GM21381 (cell line): ENCODE measurements at regions not wholly inside any gene's neighbourhood (a gene's known extent, or its start where the extent isn't known, plus 50 kb on each side); places are given as distances from the start of the nearest gene placed in this dataset.
"Not testable (repeated sequence)": the region's sequence is repeated elsewhere in the genome, so short reads cannot be mapped to it uniquely, and the experiment has no call there.

Experiments used
- ATAC-seq: cut with Tn5 transposase; IDR thresholded peaks from one replicate; pipeline ENCODE4 v1.9.1; 2021; ENCODE audit warnings: mild to moderate bottlenecking, moderate library complexity; ENCODE audit not compliant: unreplicated experiment

DNA sequence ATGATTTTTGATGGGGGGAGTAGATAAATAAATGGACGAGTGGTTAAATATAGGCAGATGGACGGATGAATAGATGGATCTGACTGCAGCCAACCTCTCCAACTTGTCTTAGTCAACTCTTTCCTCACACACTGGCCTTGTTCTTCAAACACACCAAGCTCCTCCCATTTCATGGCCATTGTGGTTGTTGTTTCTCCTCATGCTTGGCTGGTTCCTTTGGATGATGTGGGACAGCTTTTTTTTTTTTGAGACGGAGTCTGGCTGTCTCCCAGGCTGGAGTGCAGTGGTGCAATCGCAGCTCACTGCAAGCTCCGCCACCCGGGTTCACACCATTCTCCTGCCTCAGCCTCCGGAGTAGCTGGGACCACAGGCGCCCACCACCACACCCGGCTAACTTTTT, 155.2 kb downstream of the ZNF281 start:
- not testable (repeated sequence) for ATAC-seq

GRCh38 chr1:200253774-200254495, 155.9 kb downstream of the ZNF281 start:
- ATAC-seq = no peak

- ATAC-seq = no peak
Observed at GRCh38 chr1:200252531-200252930, 157.3 kb downstream of the ZNF281 start.

DNA sequence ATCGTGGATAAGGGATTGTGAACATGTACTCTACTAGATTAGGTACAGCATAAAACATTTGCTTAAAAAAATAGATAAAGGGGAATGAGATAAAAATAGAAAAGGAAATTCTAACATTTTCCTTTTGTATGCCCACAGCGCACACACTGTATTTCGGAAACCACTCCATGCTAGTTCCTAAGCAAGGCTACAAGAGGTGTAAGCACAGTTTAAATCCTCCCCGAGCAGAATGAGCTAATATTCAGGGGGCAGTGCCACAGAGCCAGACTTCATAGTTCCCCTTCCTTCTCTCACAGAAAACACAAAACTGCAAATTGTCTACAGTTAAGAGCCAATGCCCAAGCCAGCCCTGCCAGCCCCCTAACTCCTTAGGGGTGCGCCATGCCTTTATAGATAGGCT, 159.4 kb downstream of the ZNF281 start:
- no peak for ATAC-seq

DNA sequence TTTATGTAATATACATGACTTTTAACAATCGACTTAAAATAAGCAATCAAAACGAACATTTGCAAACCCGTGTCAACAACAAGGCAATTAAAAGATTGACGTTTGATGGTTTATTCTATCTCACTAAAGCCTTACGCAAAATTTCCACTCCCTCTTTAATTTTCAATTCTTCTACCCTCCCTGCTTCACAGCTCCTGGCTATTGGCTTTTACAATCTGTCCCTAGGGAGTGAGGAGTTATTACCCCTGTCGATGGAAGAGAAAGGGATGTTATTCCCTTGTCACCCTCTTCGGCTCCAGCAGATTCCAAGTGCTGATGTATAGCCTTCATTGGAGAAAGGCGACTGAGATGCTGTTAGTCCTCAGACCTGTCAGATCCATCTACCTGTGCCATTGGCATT, 161.3 kb downstream of the ZNF281 start:
- no peak for ATAC-seq

GRCh38 chr1:200247518-200247917, 162.3 kb downstream of the ZNF281 start:
- ATAC-seq = no peak

DNA sequence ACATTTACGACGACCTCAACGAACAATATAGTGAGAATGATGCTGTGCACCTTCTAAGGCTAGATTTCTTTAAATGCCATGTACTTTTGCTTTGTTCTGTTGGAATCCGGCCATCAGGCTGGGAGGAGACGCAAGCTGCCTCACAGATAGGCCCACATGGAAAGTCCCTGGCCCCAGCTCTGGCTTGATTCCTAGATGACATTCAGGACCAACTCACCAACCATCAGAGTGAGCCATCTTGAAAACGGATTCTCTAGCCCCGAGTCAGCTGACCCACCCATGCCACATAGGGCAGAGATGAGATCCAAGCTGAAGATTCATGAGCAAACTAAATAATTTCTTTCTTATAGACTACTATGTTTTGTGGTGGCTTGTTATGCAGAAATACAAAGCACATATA, 164.4 kb downstream of the ZNF281 start:
- no peak for ATAC-seq

DNA sequence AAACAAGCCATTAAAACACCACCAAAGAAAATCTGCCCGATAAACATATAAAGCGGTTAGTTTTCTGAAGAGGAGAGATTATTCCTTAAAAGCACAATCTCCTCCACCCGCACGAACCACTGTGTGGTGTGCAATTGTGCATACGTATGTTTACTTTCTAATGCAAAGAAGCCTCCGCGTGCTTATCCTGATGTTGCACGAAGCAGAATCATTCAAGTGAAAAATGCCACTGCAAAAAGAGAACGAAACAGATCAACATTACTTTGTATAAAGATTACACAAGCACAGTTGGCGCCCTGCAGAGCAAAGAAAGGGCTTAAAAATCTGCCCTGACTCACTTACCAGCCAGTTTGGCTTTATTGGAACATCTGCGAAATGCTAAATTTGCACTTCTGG, 166.8 kb downstream of the ZNF281 start:
- ATAC-seq = no peak

DNA sequence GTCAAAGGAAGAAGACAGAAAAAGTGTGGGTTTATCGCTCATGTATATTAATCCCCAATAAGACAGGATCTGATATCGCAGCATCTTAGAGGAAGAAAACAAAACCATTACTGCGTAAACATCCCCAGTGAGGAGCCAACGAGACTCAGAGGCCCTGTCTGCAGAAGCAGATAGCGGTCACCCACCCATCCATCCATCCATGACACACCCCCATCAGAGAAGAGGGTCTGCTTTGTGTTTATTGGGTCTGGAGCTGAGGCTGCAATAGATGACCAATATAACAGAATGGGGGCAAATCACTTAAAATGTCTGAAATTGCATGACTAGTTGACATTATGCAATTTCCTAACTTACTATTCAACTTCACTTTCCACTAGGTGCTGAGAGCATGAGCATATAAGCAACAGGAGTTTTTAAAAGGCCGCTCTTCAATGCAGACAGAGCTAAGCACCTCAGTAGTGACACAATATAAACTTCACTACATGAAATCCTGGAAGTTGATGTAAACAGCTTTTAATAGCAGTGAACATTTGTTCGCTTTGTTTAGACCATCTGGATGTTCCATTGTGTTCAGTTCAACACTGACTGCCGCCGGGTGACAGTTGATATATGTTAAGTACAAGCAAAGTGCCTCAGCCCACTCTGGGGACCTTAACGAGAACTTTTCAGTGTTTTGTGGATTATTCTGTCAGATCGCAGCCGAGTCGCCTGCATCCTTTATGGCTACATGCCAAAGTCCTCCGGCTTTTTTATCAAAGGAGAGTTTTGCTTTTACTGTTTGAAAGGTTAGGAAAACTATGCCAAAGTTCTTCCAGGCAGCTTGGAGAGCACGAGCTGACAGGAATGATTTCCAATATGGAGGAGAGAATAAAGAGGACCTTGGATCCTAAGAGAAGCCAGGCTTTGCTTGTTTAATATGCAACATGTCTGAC, 167.5 kb downstream of the ZNF281 start:
- no peak for ATAC-seq

GRCh38 chr1:200240656-200241055, 169.2 kb downstream of the ZNF281 start:
- no peak for ATAC-seq

GRCh38 chr1:200238311-200238710, 171.5 kb downstream of the ZNF281 start:
- ATAC-seq = no peak

DNA sequence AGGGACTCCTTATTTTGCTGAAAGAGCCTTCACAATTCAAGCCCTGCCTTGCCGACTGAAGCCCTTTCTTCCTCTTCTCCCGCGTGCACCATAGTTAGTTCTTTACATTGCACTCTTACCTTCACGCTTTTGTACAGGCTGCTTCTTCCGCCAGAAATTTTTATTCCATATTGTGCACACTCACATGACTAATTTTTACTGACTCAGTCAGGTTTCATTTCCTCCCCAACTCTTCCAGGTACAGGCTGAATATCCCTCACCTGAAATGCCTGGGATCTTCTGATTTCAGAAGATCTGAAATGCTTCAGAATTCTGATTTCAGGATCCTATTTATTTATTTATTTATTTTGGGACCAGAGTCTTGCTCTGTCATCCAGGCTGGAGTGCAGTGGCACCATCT, 172.8 kb downstream of the ZNF281 start:
- no peak for ATAC-seq

GRCh38 chr1:200234938-200235337, 174.9 kb downstream of the ZNF281 start:
- no peak for ATAC-seq

GRCh38 chr1:200233393-200233792, 176.4 kb downstream of the ZNF281 start:
- no peak for ATAC-seq

GRCh38 chr1:200231787-200232231, 178.0 kb downstream of the ZNF281 start:
- no peak for ATAC-seq

GRCh38 chr1:200230671-200231070, 179.2 kb downstream of the ZNF281 start:
- no peak for ATAC-seq

GRCh38 chr1:200228486-200228885, 181.3 kb downstream of the ZNF281 start:
- ATAC-seq = no peak

GRCh38 chr1:200228081-200228480, 181.8 kb downstream of the ZNF281 start:
- ATAC-seq = no peak
